ENCODE measurements at regions not wholly inside any gene's neighbourhood (a gene's known extent, or its start where the extent isn't known, plus 50 kb on each side); places are given as distances from the start of the nearest gene placed in this dataset.

DNA sequence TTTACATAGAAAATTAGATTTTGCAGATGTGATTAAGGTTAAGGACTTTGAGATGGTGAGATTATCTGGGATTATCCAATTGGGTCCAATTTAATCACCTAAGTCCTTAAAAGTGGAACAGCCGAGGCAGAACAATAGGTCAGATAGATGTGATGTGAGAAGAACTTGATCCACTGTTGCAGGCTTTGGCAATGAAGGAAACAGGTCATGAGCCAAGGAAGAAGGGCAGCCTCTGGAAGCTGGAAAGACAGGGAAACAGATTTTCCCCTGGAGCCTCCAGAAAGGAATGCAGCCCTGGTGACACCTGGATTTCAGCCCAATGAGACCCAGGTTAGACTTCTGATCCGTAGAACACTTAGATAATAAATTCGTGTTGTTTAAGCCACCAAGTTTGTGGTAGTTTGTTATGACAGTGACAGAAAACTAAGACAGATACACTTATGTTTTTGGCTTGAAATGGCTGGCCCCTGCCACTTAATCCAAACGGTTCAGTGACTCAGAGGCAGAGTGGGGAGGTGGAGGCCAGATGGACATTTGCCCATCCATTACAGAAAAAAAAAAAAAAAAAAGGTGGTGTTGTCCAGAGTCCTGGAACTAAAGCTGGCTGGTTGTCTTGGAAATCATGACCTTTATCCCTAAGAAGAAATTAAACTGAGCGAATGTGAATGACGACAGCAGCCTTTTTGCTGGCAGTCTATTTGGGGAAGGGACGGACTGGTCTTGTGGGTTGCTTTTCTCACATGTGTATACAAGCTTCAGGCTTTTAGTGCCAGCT lies 181.9 kb upstream of the NRXN3 start:
- no peak overlapping the region for H3K4me3 ChIP-seq (ENCODE audit: low read depth in 1 of 3, low read length in 3 of 3)
- H3K27me3 ChIP-seq (ENCODE audit: control insufficient read depth in 4 of 4, insufficient read depth in 4 of 4, low read length in 3 of 4), result peaks cover 0 to 5% (median 0%) of the 10 kb centered on the region in 4 donors
- H3K9ac ChIP-seq (ENCODE audit: low read depth in 1 of 2, low read length in 2 of 2), result no peak overlapping the region
- H3K4me1 ChIP-seq (ENCODE audit: control insufficient read depth in 4 of 4, insufficient read depth in 4 of 4, low read length in 3 of 4), result no peaks in the 10 kb centered on the region
- no peak overlapping the region for H3K27ac ChIP-seq (ENCODE audit: low read depth in 1 of 2, low read length in 2 of 2)
- TF ChIP-seq RXRA (IDR thresholded peaks at IDR 0.05) (no peak), EGR1 (IDR thresholded peaks at IDR 0.05; ENCODE audit: low read depth in 2 of 2) (no peak), YY1 (IDR thresholded peaks at IDR 0.05) (no peak), NR2F2 (IDR thresholded peaks at IDR 0.05) (no peak), MAX (IDR thresholded peaks at IDR 0.05) (no peak), TAF1 (conservative IDR thresholded peaks at IDR 0.05) (no peak), HNF4A (conservative IDR thresholded peaks at IDR 0.05) (no peak), JUND (IDR thresholded peaks at IDR 0.05) (no peak), FOXA2 (IDR thresholded peaks at IDR 0.05) (no peak), SP1 (IDR thresholded peaks at IDR 0.05) (no peak)
- TF ChIP-seq, protein P1, sequence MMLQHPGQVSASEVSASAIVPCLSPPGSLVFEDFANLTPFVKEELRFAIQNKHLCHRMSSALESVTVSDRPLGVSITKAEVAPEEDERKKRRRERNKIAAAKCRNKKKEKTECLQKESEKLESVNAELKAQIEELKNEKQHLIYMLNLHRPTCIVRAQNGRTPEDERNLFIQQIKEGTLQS (IDR thresholded peaks at IDR 0.05), result no peak
- H3K9me3 ChIP-seq (ENCODE audit: control insufficient read depth in 4 of 4, low read length in 3 of 4), result no peaks in the 10 kb centered on the region
- DNase-seq (ENCODE audit: low spot score), result no peak
- no peaks in the 10 kb centered on the region for H3K36me3 ChIP-seq (ENCODE audit: control insufficient read depth in 4 of 4, insufficient read depth in 3 of 4, low read depth in 1 of 4, low read length in 3 of 4)
- 76% methylated on average over 7 of the region's 7 CpGs for WGBS

GRCh38 chr14:77988970-77989369 lies 181.2 kb upstream of the NRXN3 start:
- WGBS, result 81% methylated on average over 2 of the region's 2 CpGs
- H3K4me1 ChIP-seq (ENCODE audit: control insufficient read depth in 4 of 4, insufficient read depth in 4 of 4, low read length in 3 of 4), result no peaks in the 10 kb centered on the region
- peaks cover 0 to 5% (median 0%) of the 10 kb centered on the region in 4 donors for H3K27me3 ChIP-seq (ENCODE audit: control insufficient read depth in 4 of 4, insufficient read depth in 4 of 4, low read length in 3 of 4)
- DNase-seq (ENCODE audit: low spot score), result no peak
- H3K9me3 ChIP-seq (ENCODE audit: control insufficient read depth in 4 of 4, low read length in 3 of 4), result no peaks in the 10 kb centered on the region
- H3K27ac ChIP-seq (ENCODE audit: low read depth in 1 of 2, low read length in 2 of 2), result no peak overlapping the region
- H3K36me3 ChIP-seq (ENCODE audit: control insufficient read depth in 4 of 4, insufficient read depth in 3 of 4, low read depth in 1 of 4, low read length in 3 of 4), result no peaks in the 10 kb centered on the region
- no peak overlapping the region for H3K4me3 ChIP-seq (ENCODE audit: low read depth in 1 of 3, low read length in 3 of 3)
- TF ChIP-seq TAF1 (conservative IDR thresholded peaks at IDR 0.05) (no peak), YY1 (IDR thresholded peaks at IDR 0.05) (no peak), EGR1 (IDR thresholded peaks at IDR 0.05; ENCODE audit: low read depth in 2 of 2) (no peak), NR2F2 (IDR thresholded peaks at IDR 0.05) (no peak), RAD21 (IDR thresholded peaks at IDR 0.05) (no peak), JUND (IDR thresholded peaks at IDR 0.05) (no peak), REST (IDR thresholded peaks at IDR 0.05) (no peak), HNF4G (IDR thresholded peaks at IDR 0.05) (no peak), MAX (IDR thresholded peaks at IDR 0.05) (no peak), FOXA1 (IDR thresholded peaks at IDR 0.05) (no peak), GABPA (IDR thresholded peaks at IDR 0.05 in 1 of 2, conservative IDR thresholded peaks at IDR 0.05 in 1 of 2) (no peak), HNF4A (conservative IDR thresholded peaks at IDR 0.05) (no peak)
- TF ChIP-seq, protein P1 (IDR thresholded peaks at IDR 0.05), result no peak
- TF ChIP-seq, protein P2, sequence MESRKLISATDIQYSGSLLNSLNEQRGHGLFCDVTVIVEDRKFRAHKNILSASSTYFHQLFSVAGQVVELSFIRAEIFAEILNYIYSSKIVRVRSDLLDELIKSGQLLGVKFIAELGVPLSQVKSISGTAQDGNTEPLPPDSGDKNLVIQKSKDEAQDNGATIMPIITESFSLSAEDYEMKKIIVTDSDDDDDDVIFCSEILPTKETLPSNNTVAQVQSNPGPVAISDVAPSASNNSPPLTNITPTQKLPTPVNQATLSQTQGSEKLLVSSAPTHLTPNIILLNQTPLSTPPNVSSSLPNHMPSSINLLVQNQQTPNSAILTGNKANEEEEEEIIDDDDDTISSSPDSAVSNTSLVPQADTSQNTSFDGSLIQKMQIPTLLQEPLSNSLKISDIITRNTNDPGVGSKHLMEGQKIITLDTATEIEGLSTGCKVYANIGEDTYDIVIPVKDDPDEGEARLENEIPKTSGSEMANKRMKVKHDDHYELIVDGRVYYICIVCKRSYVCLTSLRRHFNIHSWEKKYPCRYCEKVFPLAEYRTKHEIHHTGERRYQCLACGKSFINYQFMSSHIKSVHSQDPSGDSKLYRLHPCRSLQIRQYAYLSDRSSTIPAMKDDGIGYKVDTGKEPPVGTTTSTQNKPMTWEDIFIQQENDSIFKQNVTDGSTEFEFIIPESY (IDR thresholded peaks at IDR 0.05), result no peak
- H3K9ac ChIP-seq (ENCODE audit: low read depth in 1 of 2, low read length in 2 of 2), result no peak overlapping the region
